GM18951 (cell line): ENCODE measurements at regions not wholly inside any gene's neighbourhood (a gene's known extent, or its start where the extent isn't known, plus 50 kb on each side); places are given as distances from the start of the nearest gene placed in this dataset.

ENCODE experiments used
- POLR2A ChIP-seq: IDR thresholded peaks from 4 replicates; pipeline ENCODE4 v1.6.1; 2011; ENCODE audit warnings: mild to moderate bottlenecking; ENCODE audit not compliant: insufficient read length, insufficient read depth; ENCODE audit errors: extremely low read depth
- in situ Hi-C: fragments of 300-500 bp; cut with MboI; formaldehyde crosslinking; loops from one replicate; pipeline ENCODE4 v1.12.0; 2022; ENCODE audit warnings: low sequenced_read_pairs, mixed read lengths, inconsistent platforms; ENCODE audit not compliant: unreplicated experiment

GRCh38 chr1:244347942-244348341 lies 103.8 kb downstream of the ADSS2 start:
- TF ChIP-seq POLR2A = no peak
- in situ Hi-C loops = no loop called here

- no peak for TF ChIP-seq POLR2A
- in situ Hi-C loops = no loop called here
Measured at GRCh38 chr1:244349103-244349531, 102.6 kb downstream of the ADSS2 start.

DNA sequence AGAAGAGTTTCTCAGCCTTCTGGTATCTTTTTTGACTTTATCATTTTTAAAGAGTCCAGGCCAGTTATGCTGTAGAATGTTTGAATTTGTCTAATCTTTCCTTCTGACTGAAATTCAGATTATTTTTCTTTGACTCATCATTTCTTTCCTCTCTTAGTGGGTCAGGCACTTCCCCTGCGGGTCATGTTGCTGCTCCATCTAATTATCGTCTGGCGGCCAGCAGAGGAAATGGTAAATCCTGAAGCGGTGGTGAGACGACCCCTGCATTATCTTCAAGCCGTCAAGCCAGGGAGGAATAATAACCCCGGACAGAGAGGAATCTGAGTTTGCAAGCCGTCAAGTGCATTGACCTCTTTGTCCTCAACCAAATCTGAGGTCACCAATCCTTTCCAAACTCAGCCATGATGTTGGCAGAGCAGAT lies 102.1 kb downstream of the ADSS2 start:
- TF ChIP-seq POLR2A = no peak
- in situ Hi-C loops = no loop called here

DNA sequence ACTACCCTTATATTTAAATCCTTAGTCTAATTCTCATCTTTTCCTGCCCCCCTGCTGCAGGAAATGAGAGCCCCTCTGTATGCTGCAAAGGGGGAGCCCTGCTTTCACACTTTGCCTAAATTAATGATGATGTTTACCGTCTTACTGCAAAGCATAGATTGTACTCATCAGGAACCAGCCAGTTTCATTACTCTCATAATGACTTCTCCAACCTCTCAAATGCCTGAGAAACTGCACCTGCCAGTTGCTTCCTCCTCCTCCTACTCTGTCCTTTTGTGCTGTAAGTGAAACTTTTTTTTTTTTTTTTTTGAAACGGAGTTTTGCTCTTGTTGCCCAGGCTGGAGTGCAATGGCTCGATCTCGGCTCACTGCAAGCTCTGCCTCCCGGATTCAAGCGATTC lies 101.7 kb downstream of the ADSS2 start:
- in situ Hi-C loops = no loop called here
- no peak for TF ChIP-seq POLR2A

DNA sequence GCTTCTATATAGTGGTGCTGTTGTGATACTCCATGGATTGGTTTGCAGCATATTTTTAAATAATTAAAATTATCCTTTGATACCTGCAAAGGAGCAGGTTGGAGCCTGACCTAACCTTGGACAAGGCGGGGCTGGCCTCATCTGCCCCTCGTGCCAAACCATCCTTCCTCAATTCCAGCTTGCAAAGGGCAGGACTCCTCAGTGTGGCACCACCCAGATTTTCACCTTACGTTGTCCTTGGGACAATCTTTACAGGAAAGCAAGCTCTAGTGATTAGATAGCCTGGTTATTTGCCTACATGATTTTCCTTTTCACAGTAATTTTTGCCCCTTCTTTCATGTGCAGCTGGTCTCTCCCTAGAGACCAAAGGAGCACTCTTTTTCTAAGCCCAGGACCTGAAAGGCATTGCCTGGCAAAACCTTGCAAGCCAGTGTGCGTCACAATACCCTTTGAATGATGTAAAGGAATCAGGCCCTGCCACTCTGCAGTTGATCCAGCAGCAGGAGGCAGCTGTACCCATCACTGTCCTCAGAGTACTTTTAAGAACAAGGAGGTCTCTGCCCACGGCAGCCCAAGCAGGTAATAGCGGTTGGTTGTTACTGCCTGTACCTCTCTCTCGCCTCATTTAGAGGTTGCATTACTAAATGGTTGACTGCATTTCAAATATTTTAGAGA lies 99.4 kb downstream of the ADSS2 start:
- in situ Hi-C loops = no loop called here
- TF ChIP-seq POLR2A = no peak

GRCh38 chr1:244353551-244354091 lies 98.1 kb downstream of the ADSS2 start:
- in situ Hi-C loops = no loop called here
- no peak for TF ChIP-seq POLR2A

DNA sequence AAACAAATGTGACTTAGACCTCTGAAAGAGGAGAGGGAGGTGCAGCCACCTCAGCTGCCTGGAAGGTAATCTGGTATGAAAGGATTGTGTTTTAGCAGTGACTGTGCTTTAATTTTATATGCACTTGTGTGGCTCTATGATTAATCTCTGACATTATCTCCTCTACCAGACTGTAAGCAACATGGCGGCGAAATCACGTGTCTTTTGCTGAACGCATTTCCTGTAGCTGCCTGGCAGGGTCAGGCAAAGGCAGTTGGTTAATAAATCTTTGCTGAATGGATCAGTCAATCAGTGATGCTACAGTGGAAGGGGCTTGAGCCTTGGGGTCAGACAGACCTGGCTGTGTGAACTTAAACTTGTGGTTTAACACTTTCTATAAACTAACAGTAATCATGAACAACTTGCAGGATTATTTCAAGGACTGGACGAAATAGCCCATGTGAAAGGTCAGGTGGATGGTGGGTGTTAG lies 96.9 kb downstream of the ADSS2 start:
- TF ChIP-seq POLR2A = no peak
- in situ Hi-C loops = no loop called here

DNA sequence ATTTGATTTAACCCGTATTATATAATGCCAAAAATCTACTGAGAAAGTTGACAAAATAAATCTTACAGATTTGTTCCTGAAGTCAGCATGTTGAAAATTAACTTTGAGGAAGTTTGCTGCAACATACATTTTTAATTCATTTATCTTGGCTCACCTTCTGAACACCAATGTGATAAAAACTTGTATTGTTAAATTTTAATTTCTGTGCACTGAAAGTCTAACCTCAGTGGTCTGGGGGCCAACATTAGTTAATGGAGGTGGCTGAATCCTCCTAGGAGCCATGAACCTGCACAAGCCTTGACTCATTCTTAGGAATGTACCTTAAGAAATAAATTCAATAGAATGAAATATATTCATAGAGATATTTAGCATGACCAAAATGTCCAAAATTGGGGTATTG lies 95.3 kb downstream of the ADSS2 start:
- no peak for TF ChIP-seq POLR2A
- in situ Hi-C loops = no loop called here
